ENCODE measurements at regions not wholly inside any gene's neighbourhood (a gene's known extent, or its start where the extent isn't known, plus 50 kb on each side); places are given as distances from the start of the nearest gene placed in this dataset.

- no peak overlapping the region for H3K27ac ChIP-seq
- no peaks in the 10 kb centered on the region for H3K4me1 ChIP-seq
- no peak for DNase-seq
Observed at GRCh38 chr2:211068108-211068780, 511.8 kb downstream of the CPS1 start.

GRCh38 chr2:211070547-211070946, 514.1 kb downstream of the CPS1 start:
- TF ChIP-seq CTCF (IDR thresholded peaks at IDR 0.05) = no peak
- H3K4me3 ChIP-seq = no peak overlapping the region
- DNase-seq = no peak
- H3K36me3 ChIP-seq = no peaks in the 10 kb centered on the region
- no peak overlapping the region for H3K27ac ChIP-seq
- H3K27me3 ChIP-seq (ENCODE audit: low read depth) = no peaks in the 10 kb centered on the region
- H3K4me1 ChIP-seq = no peaks in the 10 kb centered on the region
- ATAC-seq = no peak
- H3K9me3 ChIP-seq = no peaks in the 10 kb centered on the region
- intact Hi-C loops (cut with DNase I) = no loop called here

More at GRCh38 chr2:211068108-211068780, 511.8 kb downstream of the CPS1 start:
- no peak for TF ChIP-seq CTCF (IDR thresholded peaks at IDR 0.05)
- intact Hi-C loops (cut with DNase I) = no loop called here
- H3K36me3 ChIP-seq = no peaks in the 10 kb centered on the region
- no peaks in the 10 kb centered on the region for H3K9me3 ChIP-seq
- H3K4me3 ChIP-seq = no peak overlapping the region
- ATAC-seq = no peak
- H3K27me3 ChIP-seq (ENCODE audit: low read depth) = no peaks in the 10 kb centered on the region

- Histone ChIP-seq H3K4me1 (no peaks in the 10 kb centered on the region), H3K4me3 (no peak overlapping the region), H3K36me3 (no peaks in the 10 kb centered on the region), H3K27ac (no peak overlapping the region), H3K27me3 (ENCODE audit: low read depth) (no peaks in the 10 kb centered on the region), H3K9me3 (no peaks in the 10 kb centered on the region)
- ATAC-seq (no peak), DNase-seq (no peak)
- intact Hi-C loops (cut with DNase I) = no loop called here
- TF ChIP-seq CTCF (IDR thresholded peaks at IDR 0.05) = no peak
Observed at GRCh38 chr2:211077216-211077767, 520.9 kb downstream of the CPS1 start.

GRCh38 chr2:211084352-211084751, 528.0 kb downstream of the CPS1 start:
- no peaks in the 10 kb centered on the region for H3K9me3 ChIP-seq
- intact Hi-C loops (cut with DNase I) = no loop called here
- H3K4me1 ChIP-seq = no peaks in the 10 kb centered on the region
- no peaks in the 10 kb centered on the region for H3K36me3 ChIP-seq
- no peaks in the 10 kb centered on the region for H3K27me3 ChIP-seq (ENCODE audit: low read depth)
- H3K4me3 ChIP-seq = no peak overlapping the region
- DNase-seq (no peak), ATAC-seq (no peak)
- H3K27ac ChIP-seq = no peak overlapping the region
- TF ChIP-seq CTCF (IDR thresholded peaks at IDR 0.05) = no peak

GRCh38 chr2:211085056-211085680, 528.8 kb downstream of the CPS1 start:
- peak in 1 of 2 donors; percentile 45 for ATAC-seq

More at GRCh38 chr2:211085056-211085680, 528.8 kb downstream of the CPS1 start:
- intact Hi-C loops (cut with DNase I) = no loop called here
- Histone ChIP-seq H3K4me1 (no peaks in the 10 kb centered on the region), H3K9me3 (no peaks in the 10 kb centered on the region), H3K4me3 (no peak overlapping the region), H3K27ac (no peak overlapping the region), H3K27me3 (ENCODE audit: low read depth) (no peaks in the 10 kb centered on the region), H3K36me3 (no peaks in the 10 kb centered on the region)
- peak; percentile 48 for TF ChIP-seq CTCF (IDR thresholded peaks at IDR 0.05)
- no peak for DNase-seq

Data from lower lobe of right lung (tissue), 2 donors.